GM19395 (cell line): ENCODE measurements at regions not wholly inside any gene's neighbourhood (a gene's known extent, or its start where the extent isn't known, plus 50 kb on each side); places are given as distances from the start of the nearest gene placed in this dataset.

Source experiments
- ATAC-seq: cut with Tn5 transposase; IDR thresholded peaks from one replicate; pipeline ENCODE4 v1.9.1; 2021; ENCODE audit warnings: mild to moderate bottlenecking, moderate library complexity; ENCODE audit not compliant: unreplicated experiment

- ATAC-seq, result no peak
Observed at GRCh38 chr2:81974216-81974615, 1669.7 kb upstream of the LRRTM1 start.

DNA sequence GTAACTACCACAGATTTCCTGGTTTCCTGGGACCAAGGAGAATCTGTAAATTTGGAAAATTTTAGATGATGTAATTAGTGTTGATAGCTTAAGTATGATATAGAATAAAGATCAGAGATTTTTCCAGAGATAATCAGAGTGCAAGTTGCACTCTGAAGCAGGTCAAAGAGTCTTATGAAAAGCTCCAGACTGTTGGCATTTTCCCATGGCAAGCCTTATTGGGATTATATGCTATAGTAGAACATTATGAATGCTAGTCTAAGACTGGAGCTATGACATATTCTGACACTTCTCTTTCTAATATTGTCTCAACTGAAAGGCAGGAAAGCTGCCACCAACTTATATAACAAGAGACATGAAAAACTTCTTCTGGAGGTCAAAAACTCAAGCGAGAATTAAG, 1638.3 kb upstream of the LRRTM1 start:
- no peak for ATAC-seq

DNA sequence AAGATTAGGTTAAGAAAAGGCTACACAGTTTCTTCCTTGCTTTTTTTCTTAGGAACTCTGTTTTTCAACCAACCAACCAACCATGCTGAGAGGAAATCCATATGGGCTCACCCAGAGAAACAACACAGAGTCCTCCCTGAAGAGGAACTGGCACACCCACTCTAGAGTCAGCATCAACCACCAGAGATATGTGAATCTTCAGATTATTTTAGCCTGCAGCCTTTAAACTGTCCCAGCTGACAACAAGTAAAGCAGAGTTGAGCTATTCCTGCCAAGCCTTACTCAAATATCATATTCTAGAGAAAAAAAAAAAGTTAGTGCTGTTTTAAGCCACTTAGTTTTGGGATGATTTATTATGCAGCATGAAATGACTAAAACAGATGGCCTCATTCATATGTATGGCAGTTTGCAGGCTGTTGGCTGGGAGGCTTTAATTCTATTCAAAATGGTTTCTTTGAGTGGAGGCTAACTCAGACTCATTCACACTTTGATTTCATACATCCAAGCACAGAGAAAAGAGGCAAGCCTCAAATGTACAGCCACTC, 1637.7 kb upstream of the LRRTM1 start:
- no peak for ATAC-seq

- ATAC-seq, result no peak
Observed at GRCh38 chr2:81940266-81940955, 1635.9 kb upstream of the LRRTM1 start.

DNA sequence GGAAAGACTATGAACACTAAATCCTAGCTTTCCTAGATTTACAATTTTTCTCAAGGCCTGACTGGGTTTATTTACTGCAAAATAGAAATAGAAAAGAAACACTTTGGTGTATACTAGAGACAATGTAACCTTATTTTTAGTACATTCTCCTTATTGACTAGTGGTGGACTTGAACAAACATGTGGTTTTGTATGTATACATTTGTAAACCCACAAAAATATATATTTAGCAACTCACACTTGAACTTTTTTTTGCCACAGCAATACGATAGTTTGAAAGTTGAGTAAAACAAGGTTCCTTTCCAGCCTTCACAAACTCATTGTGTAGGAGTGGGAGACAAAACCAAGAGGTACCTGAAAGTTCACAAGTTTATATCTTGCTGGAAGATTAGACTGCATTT, 1633.4 kb upstream of the LRRTM1 start:
- ATAC-seq, result no peak

GRCh38 chr2:81903534-81903933, 1599.0 kb upstream of the LRRTM1 start:
- ATAC-seq, result no peak

DNA sequence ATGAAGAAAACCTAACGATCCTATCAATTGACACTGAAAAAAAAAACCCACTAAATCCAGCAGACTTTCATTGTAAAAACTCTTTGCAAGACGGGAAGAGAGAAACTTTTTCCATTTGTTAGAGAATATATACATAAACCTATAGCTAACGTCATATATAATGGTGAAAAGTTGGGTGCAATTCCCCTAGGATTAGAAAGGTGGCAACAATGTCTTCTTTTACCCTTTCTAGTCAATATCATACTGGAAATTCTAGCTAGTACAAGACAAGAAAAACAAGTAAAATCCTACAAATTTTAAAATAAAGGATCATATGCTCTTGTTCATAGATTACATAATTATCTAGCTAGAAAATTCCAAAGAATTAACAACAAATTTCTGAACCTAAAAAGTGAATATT, 1596.5 kb upstream of the LRRTM1 start:
- no peak for ATAC-seq

DNA sequence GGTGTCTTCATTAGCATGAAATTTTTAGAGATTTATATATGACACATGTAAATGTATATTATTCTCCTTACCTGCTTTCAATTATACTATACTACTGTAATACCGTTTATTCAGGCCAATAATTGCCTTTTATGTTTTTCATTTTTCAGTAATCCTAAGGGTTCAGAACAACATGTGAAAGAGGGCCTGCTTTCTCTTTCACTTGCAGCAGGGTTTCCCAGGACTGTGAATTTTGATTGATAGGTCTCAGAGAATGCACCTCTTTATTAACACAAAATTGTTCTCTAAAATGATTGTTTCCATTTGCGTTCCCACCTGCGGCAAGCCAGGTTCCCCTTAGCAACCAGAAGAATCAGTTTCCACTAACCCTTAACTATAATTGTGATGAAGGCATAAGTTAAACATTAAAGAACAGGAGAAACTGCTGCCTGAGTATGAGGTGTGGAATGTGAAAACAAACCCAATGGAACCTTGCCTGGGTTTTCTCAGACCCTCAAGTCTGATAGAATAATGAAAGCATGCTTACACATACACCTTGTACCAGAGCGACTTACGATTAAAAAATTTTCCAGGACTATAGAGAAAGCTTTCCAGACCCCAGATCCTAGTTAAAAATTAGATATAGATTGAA, 1591.2 kb upstream of the LRRTM1 start:
- no peak for ATAC-seq

- no peak for ATAC-seq
Observed at GRCh38 chr2:81894451-81894990, 1590.0 kb upstream of the LRRTM1 start.

DNA sequence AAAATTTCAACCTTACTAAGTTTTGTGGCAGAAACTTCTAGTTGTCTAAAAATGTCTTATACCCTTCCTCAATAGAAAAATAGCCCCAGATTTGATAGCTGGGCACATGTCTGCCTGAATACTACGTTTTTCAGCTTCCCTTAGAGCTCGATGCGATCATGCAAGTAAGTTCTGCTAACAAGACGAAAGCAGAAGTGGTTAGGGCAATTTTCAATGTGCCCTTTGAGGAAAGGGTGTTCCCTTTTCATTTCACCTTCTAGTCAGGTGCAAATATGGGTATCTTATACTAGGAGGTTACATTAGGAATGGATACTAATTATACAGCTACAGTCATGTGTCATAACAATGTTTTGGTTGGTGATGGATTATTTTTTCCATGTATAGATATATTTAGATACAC, 1572.1 kb upstream of the LRRTM1 start:
- ATAC-seq, result no peak

- ATAC-seq, result no peak
Observed at GRCh38 chr2:81872006-81872405, 1567.5 kb upstream of the LRRTM1 start.

DNA sequence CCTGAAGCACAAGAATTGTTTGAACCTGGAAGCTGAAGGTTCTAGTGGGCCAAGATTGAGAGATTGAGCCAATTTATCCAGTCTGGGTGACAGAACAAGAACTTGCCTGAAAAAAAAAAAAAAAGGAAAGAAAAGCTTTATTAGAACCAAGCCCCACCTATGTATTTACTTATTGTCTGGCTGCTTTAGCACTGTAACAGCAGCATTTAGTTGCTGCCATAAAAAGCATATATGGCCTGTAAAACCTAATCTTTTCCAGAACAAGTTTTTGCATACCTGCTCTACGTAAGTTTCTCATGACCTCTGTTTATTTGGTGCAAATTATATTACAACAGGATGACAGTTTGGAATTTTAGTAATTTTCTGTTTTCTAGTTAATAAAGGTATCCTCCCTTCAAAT, 1565.6 kb upstream of the LRRTM1 start:
- ATAC-seq, result no peak

DNA sequence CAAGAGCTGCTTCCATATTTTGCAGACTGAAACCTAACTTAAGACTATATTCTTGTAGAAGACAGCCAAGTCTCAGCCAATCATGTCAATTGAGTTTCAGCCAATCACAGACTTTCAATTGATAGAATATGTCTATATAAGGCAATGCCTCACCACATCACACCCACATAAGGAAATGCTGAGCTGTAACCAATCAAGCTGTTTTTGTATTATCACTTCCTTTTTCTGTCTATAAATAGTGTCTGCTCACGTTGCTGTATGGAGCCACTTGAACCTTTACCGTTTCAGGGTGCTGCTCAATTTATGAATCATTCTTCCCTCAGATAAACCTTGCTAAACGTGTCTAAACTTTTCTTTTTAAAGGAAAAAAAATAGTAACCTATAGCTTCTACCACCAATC, 1554.4 kb upstream of the LRRTM1 start:
- ATAC-seq, result no peak

DNA sequence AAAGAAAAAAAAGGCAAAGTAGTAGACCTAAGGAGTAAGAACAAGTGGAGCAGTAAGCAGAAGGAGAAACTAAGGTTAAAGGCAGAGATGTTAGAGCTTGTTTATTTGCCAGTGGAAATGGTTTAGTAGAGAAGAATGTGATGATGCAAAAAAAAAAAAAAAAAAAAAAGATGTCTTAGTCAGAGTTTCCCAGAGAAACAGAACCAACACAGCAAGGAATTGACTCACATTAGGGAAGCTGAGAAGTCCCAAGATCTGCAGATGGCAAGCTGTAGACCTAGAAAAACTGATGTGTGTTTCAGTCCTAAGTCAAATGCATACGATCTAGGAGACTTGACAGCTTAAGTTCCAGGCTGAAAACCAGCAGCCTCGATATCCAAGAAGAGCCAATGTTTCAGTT, 1548.8 kb upstream of the LRRTM1 start:
- ATAC-seq, result no peak

GRCh38 chr2:81852651-81853050, 1548.1 kb upstream of the LRRTM1 start:
- no peak for ATAC-seq

- ATAC-seq, result no peak
Observed at GRCh38 chr2:81839780-81840179, 1535.2 kb upstream of the LRRTM1 start.

- ATAC-seq, result no peak
Observed at GRCh38 chr2:81835321-81836000, 1530.9 kb upstream of the LRRTM1 start.

- ATAC-seq, result no peak
Observed at GRCh38 chr2:81786811-81787210, 1482.3 kb upstream of the LRRTM1 start.

GRCh38 chr2:81767187-81767912, 1462.8 kb upstream of the LRRTM1 start:
- ATAC-seq, result no peak

- no peak for ATAC-seq
Observed at GRCh38 chr2:81747481-81748070, 1443.0 kb upstream of the LRRTM1 start.

- no peak for ATAC-seq
Observed at GRCh38 chr2:81739966-81740365, 1435.4 kb upstream of the LRRTM1 start.
